K562 (cell line): ENCODE measurements at regions not wholly inside any gene's neighbourhood (a gene's known extent, or its start where the extent isn't known, plus 50 kb on each side); places are given as distances from the start of the nearest gene placed in this dataset.

Experiments used
- ATAC-seq: fragments of 200-7000 bp; cut with Tn5 transposase; 3 replicates; pipeline ENCODE4 v1.9.1; 2020; ENCODE audit warnings: moderate library complexity
- BruUV-seq: library from RNA; stranded (reverse); fragments of 400-500 nt; replicated peaks from 2 replicates; lab custom pipeline; 2021; lab: Mats Ljungman, UMichigan
- CTCF ChIA-PET: fragments of 300-600 bp; formaldehyde crosslinking; extraction: SDS; loops from one replicate; lab custom pipeline; 2021; ENCODE audit warnings: low intra/inter-chr PET ratio; lab: Yijun Ruan, JAX
- POLR2A ChIA-PET: fragments of 300-600, 350-650 bp; sonication (Branson Sonifier 250); formaldehyde crosslinking; extraction: SDS; loops from one replicate; lab custom pipeline; 2021; ENCODE audit warnings: antibody characterized with exemption, inconsistent platforms; lab: Yijun Ruan, JAX
- DNase-seq, 4 experiments: peaks; one replicate each; pipeline versions ENCODE4 v3.0.0 to v3.0.0-alpha.2; 2011 to 2018; ENCODE audit warnings: low spot score in 3 of 4, mixed read lengths in 3 of 4; ENCODE audit errors: extremely low read depth in 1 of 4
- FAIRE-seq: peaks from 2 replicates; lab custom pipeline; 2011; peaks lifted over from hg19 to GRCh38; lab: Jason Lieb, UNC
- H2AFZ ChIP-seq: 2 replicates; pipeline ENCODE4 v1.6.0; 2011; ENCODE audit warnings: low read depth, low read length, control low read depth, inconsistent platforms
- H3K27ac ChIP-seq: fragments of 200-600 bp; 3 replicates; pipeline ENCODE4 v1.8.0; 2011; ENCODE audit warnings: low read depth, mild to moderate bottlenecking, control low read depth, inconsistent platforms, low read length, moderate library complexity, mixed read lengths; ENCODE audit errors: extremely low read depth
- H3K27me3 ChIP-seq, 2 experiments: fragments of 300-600 bp in 1 of 2; 2 replicates in 1 of 2; 3 replicates in 1 of 2; pipeline versions ENCODE4 v1.6.0 to v1.8.0; 2011; ENCODE audit warnings: inconsistent platforms in 2 of 2, low read length in 2 of 2, mild to moderate bottlenecking in 1 of 2, mixed read lengths in 1 of 2, moderate library complexity in 1 of 2; ENCODE audit not compliant: control insufficient read depth in 2 of 2, insufficient read depth in 2 of 2
- H3K36me3 ChIP-seq: fragments of 300-600 bp; 3 replicates; pipeline ENCODE4 v1.8.0; 2011; ENCODE audit warnings: mild to moderate bottlenecking, low read length, inconsistent platforms; ENCODE audit not compliant: control insufficient read depth, insufficient read depth
- H3K4me1 ChIP-seq, 2 experiments: fragments of 200-600 bp in 1 of 2; replicated peaks in 1 of 2; 2 replicates in 1 of 2; 3 replicates in 1 of 2; pipeline versions ENCODE4 v1.5.1 to v1.8.0; 2011; ENCODE audit warnings: inconsistent platforms in 2 of 2, low read length in 2 of 2, mild to moderate bottlenecking in 1 of 2, mixed read lengths in 1 of 2, moderate library complexity in 1 of 2; ENCODE audit not compliant: control insufficient read depth in 2 of 2, insufficient read depth in 2 of 2
- H3K4me2 ChIP-seq: 2 replicates; pipeline ENCODE4 v1.6.1; 2011; ENCODE audit warnings: low read length, control low read depth, inconsistent platforms, mixed read lengths; ENCODE audit not compliant: insufficient read depth
- H3K4me3 ChIP-seq: fragments of 200-600 bp; sonication (generic), shearing (Covaris generic); 2 replicates; pipeline ENCODE4 v1.5.1; 2016; ENCODE audit warnings: control low read depth, inconsistent platforms
- H3K79me2 ChIP-seq: fragments of 200-600 bp; 3 replicates; pipeline ENCODE4 v1.8.0; 2011; ENCODE audit warnings: low read length, inconsistent platforms; ENCODE audit not compliant: control insufficient read depth, insufficient read depth
- H3K9ac ChIP-seq, 2 experiments: 2 replicates each; pipeline versions ENCODE4 v1.6.0 to v1.6.1; 2011; ENCODE audit warnings: low read depth in 2 of 2, low read length in 2 of 2, control low read depth in 1 of 2, inconsistent platforms in 1 of 2, mild to moderate bottlenecking in 1 of 2, mixed read lengths in 1 of 2; ENCODE audit not compliant: insufficient read depth in 1 of 2
- H3K9me1 ChIP-seq: one replicate; pipeline ENCODE4 v1.6.0; 2011; ENCODE audit warnings: inconsistent platforms, mild to moderate bottlenecking, low read length, moderate library complexity; ENCODE audit not compliant: control insufficient read depth, insufficient read depth
- H3K9me3 ChIP-seq: replicated peaks from 2 replicates; pipeline ENCODE4 v1.5.1; 2011; ENCODE audit warnings: low read depth, low read length, inconsistent platforms; ENCODE audit not compliant: control insufficient read depth, insufficient read depth
- H4K20me1 ChIP-seq: replicated peaks from 2 replicates; pipeline ENCODE4 v1.6.1; 2011; ENCODE audit warnings: low read length, inconsistent platforms, mixed read lengths; ENCODE audit not compliant: control insufficient read depth, insufficient read depth
- CBFA2T2 ChIP-seq: fragments of 450-650 bp; conservative IDR thresholded peaks from 2 replicates; pipeline ENCODE4 v1.6.1; 2017; ENCODE audit warnings: mild to moderate bottlenecking
- ETV1 ChIP-seq: fragments of 450-650 bp; conservative IDR thresholded peaks from 2 replicates; pipeline ENCODE4 v1.6.1; 2016; ENCODE audit warnings: missing genetic modification characterization, control low read depth, low read depth, missing compliant biosample characterization
- JUND ChIP-seq, 2 experiments: IDR thresholded peaks; 2 replicates in 1 of 2; 3 replicates in 1 of 2; pipeline ENCODE4 v1.6.1; 2011; ENCODE audit warnings: borderline replicate concordance in 2 of 2, low read depth in 2 of 2, low read length in 2 of 2, improper control_type of control experiment in 1 of 2, missing biosample characterization in 1 of 2, missing genetic modification characterization in 1 of 2, missing genetic modification reagents in 1 of 2
- KDM1A ChIP-seq, 2 experiments: fragments of 450-650 bp; IDR thresholded peaks; 2 replicates each; pipeline ENCODE4 v1.6.1; 2016; ENCODE audit warnings: mild to moderate bottlenecking in 2 of 2
- MYBL2 ChIP-seq, 2 experiments: fragments of 450-650 bp in 1 of 2; sonication (generic) in 1 of 2; formaldehyde crosslinking in 1 of 2; IDR thresholded peaks; 2 replicates each; pipeline versions ENCODE4 v1.6.1 to v1.8.1; 2017 to 2022; ENCODE audit warnings: borderline replicate concordance in 1 of 2, inconsistent platforms in 1 of 2, low read depth in 1 of 2, mild to moderate bottlenecking in 1 of 2, missing genetic modification reagents in 1 of 2, moderate library complexity in 1 of 2
- MYNN ChIP-seq, 2 experiments: sonication (generic); formaldehyde crosslinking in 1 of 2; IDR thresholded peaks; 2 replicates each; pipeline versions ENCODE4 v1.5.0 to v1.6.1; 2016 to 2020; ENCODE audit warnings: antibody characterized with exemption in 1 of 2, missing genetic modification reagents in 1 of 2
- NBN ChIP-seq: fragments of 450-650 bp; IDR thresholded peaks from 2 replicates; pipeline ENCODE4 v1.6.1; 2016; ENCODE audit warnings: low read depth, mild to moderate bottlenecking
- POLR2H ChIP-seq: IDR thresholded peaks from 2 replicates; pipeline ENCODE4 v1.6.1; 2016; ENCODE audit warnings: missing genetic modification characterization, low read depth, mild to moderate bottlenecking, control low read depth, missing compliant biosample characterization, moderate library complexity
- POLR3G ChIP-seq: IDR thresholded peaks from 2 replicates; pipeline ENCODE4 v1.6.1; 2011; ENCODE audit not compliant: insufficient read length, insufficient replicate concordance; ENCODE audit errors: extremely low read depth
- PPARD ChIP-seq: fragments of 250-450 bp; sonication (Bioruptor Pico); IDR thresholded peaks from 2 replicates; pipeline ENCODE4 v1.8.0; 2022; ENCODE audit warnings: inconsistent platforms, mild to moderate bottlenecking, moderate library complexity
- ZNF507 ChIP-seq: conservative IDR thresholded peaks from 2 replicates; pipeline ENCODE4 v1.6.1; 2017; ENCODE audit warnings: missing genetic modification characterization, missing compliant biosample characterization
- ZNF57 ChIP-seq: fragments of 450-650 bp; formaldehyde crosslinking; IDR thresholded peaks from 2 replicates; pipeline ENCODE4 v1.4.0; 2020; ENCODE audit warnings: mild to moderate bottlenecking, moderate library complexity
- WGBS: fragments of 100-300 bp; shearing (Covaris generic); methylation state at CpG from one replicate; pipeline ENCODE4 v1.1.6; 2016; ENCODE audit warnings: low coverage, mixed read lengths; ENCODE audit not compliant: insufficient coverage; ENCODE audit errors: missing lambda C conversion rate; 5-methylcytosine and 5-hydroxymethylcytosine counted together
- in situ Hi-C: fragments of 300-500 bp; cut with MboI; formaldehyde crosslinking; loops from 4 replicates; pipeline ENCODE4 v1.15.0; 2018; ENCODE audit warnings: inconsistent platforms, mixed read lengths
- intact Hi-C: fragments of 100-400 bp; cut with micrococcal nuclease; formaldehyde crosslinking; loops from 2 replicates; pipeline ENCODE4 v1.14.2; 2022
- TF ChIP-seq, protein P1 (sequence below): fragments of 250-450 bp; sonication (Bioruptor Pico); IDR thresholded peaks from 2 replicates; pipeline ENCODE4 v1.8.0; 2022; ENCODE audit warnings: inconsistent platforms

DNA sequence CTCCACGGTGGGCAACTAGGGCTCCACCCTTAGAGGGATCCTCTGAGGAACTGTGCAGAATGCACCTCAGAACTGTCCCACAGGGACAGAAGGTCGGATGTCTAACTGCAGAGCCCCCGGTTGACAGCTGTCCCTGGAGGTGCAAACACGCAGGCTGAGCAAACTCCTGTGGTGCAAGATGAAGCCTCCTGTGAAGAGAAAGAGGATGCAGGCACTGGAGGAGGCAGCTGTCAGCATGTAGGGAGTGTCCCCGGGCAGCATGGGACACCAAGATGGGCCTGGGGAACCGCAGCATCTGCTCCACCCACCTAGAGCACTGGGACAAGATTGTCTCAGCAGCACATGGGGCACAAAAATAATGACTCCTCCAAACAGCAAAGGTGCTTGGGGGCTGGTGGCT, 258.9 kb downstream of the ABHD5 start:
- 0% methylated on average over 6 of the region's 6 CpGs for WGBS
- no peaks in the 10 kb centered on the region; the same call in 1 of the 2 replicates for H4K20me1 ChIP-seq
- ATAC-seq (no peak), DNase-seq (no peak), FAIRE-seq (no peak)
- CTCF ChIA-PET: no interaction called here
- BruUV-seq: no TSS peak
- H3K27me3 ChIP-seq: peaks cover 26 to 64% of the 10 kb centered on the region in 2 experiments
- no peak overlapping the region for H3K4me3 ChIP-seq
- no peak overlapping the region for H3K27ac ChIP-seq
- no peak overlapping the region for H3K9ac ChIP-seq
- no peaks in the 10 kb centered on the region for H3K9me1 ChIP-seq
- in situ Hi-C loops (no loop called here), intact Hi-C loops (no loop called here)
- POLR2A ChIA-PET: interaction anchor here (0.6 kb wide), 1 partner anchor 16 kb away, joined by 3 read pairs; no protein-coding TSS in a partner anchor
- no peak overlapping the region for H2AFZ ChIP-seq
- TF ChIP-seq JUND (IDR thresholded peaks at IDR 0.05; ENCODE audit: borderline replicate concordance, low read depth, low read length): no peak
- no peak for TF ChIP-seq JUND (tag; IDR thresholded peaks at IDR 0.05; ENCODE audit: borderline replicate concordance, low read depth, low read length)
- TF ChIP-seq ETV1 (tag): no peak
- TF ChIP-seq PPARD: no peak
- no peak for TF ChIP-seq MYNN (IDR thresholded peaks at IDR 0.05)
- TF ChIP-seq MYNN (CRISPR knock-in tag; IDR thresholded peaks at IDR 0.05): no peak
- no peak for TF ChIP-seq ZNF507 (tag)
- no peak for TF ChIP-seq KDM1A (IDR thresholded peaks at IDR 0.05)
- no peaks in the 10 kb centered on the region for H3K36me3 ChIP-seq
- no peaks in the 10 kb centered on the region for H3K9me3 ChIP-seq
- H3K4me1 ChIP-seq: no peaks in the 10 kb centered on the region; a peak in 1 of 5 replicates
- no peaks in the 10 kb centered on the region for H3K79me2 ChIP-seq
- H3K4me2 ChIP-seq: no peak overlapping the region

DNA sequence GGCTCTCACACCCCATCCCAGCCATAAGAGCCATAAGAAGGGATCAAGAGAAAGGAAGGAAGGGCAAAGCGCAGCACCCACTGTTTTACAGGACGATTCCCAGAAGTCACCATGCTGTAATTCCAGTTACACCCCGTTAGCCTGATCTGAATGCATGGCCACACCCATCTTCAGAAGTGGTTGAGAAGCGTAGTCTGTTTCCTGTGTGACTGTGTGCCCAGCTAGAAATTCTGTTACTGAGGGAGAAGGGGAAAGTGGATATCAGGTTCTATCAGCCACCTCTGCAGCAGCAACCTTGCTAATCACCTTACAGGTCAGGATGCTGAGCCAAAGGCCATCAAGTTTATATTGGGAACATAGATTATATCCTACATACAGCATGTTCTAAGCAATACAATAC, 260.0 kb downstream of the ABHD5 start:
- Histone ChIP-seq H3K9me1 (no peaks in the 10 kb centered on the region), H3K27me3 (peaks cover 30 to 63% of the 10 kb centered on the region in 2 experiments), H3K9ac (no peak overlapping the region), H4K20me1 (no peaks in the 10 kb centered on the region; the same call in 1 of the 2 replicates), H3K4me2 (no peak overlapping the region; the same call in 1 of the 2 replicates), H3K27ac (no peak overlapping the region), H3K4me3 (no peak overlapping the region), H3K36me3 (no peaks in the 10 kb centered on the region), H2AFZ (no peak overlapping the region), H3K9me3 (no peaks in the 10 kb centered on the region), H3K79me2 (no peaks in the 10 kb centered on the region), H3K4me1 (no peaks in the 10 kb centered on the region; a peak in 1 of 5 replicates)
- WGBS: 0% methylated on average over 4 of the region's 4 CpGs
- ATAC-seq (no peak), DNase-seq (no peak), FAIRE-seq (no peak)
- in situ Hi-C loops (no loop called here), intact Hi-C loops (no loop called here)
- ChIA-PET CTCF (no interaction called here), POLR2A (no interaction called here)
- no TSS peak for BruUV-seq
- TF ChIP-seq POLR3G: no peak
- TF ChIP-seq, protein P1, sequence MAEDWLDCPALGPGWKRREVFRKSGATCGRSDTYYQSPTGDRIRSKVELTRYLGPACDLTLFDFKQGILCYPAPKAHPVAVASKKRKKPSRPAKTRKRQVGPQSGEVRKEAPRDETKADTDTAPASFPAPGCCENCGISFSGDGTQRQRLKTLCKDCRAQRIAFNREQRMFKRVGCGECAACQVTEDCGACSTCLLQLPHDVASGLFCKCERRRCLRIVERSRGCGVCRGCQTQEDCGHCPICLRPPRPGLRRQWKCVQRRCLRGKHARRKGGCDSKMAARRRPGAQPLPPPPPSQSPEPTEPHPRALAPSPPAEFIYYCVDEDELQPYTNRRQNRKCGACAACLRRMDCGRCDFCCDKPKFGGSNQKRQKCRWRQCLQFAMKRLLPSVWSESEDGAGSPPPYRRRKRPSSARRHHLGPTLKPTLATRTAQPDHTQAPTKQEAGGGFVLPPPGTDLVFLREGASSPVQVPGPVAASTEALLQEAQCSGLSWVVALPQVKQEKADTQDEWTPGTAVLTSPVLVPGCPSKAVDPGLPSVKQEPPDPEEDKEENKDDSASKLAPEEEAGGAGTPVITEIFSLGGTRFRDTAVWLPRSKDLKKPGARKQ (CRISPR knock-in tag): no peak
- no peak for TF ChIP-seq CBFA2T2
- no peak for TF ChIP-seq NBN
- no peak for TF ChIP-seq MYBL2 (IDR thresholded peaks at IDR 0.05; ENCODE audit: low read depth)
- no peak for TF ChIP-seq MYBL2 (CRISPR knock-in tag; IDR thresholded peaks at IDR 0.05; ENCODE audit: borderline replicate concordance)
- TF ChIP-seq ZNF57 (CRISPR knock-in tag): no peak
- TF ChIP-seq POLR2H (tag): no peak
